ENCODE measurements at regions not wholly inside any gene's neighbourhood (a gene's known extent, or its start where the extent isn't known, plus 50 kb on each side); places are given as distances from the start of the nearest gene placed in this dataset.

GRCh38 chr6:10141746-10142443, 273.0 kb downstream of the TFAP2A start:
- TF ChIP-seq CTCF (conservative IDR thresholded peaks at IDR 0.05 in 1 of 2, IDR thresholded peaks at IDR 0.05 in 1 of 2; ENCODE audit: extremely low read depth in 1 of 2, insufficient read depth in 1 of 2, low read depth in 1 of 2, low read length in 2 of 2) (no peak), EZH2 (IDR thresholded peaks at IDR 0.05; ENCODE audit: borderline replicate concordance, low read length) (no peak)

Data from mammary epithelial cell (primary cell).